Skeletal muscle cell (primary cell): ENCODE measurements at regions not wholly inside any gene's neighbourhood (a gene's known extent, or its start where the extent isn't known, plus 50 kb on each side); places are given as distances from the start of the nearest gene placed in this dataset.
"Not testable (repeated sequence)": the region's sequence is repeated elsewhere in the genome, so short reads cannot be mapped to it uniquely, and the experiment has no call there.

Experiments used
- DNase-seq: peaks from one replicate; pipeline ENCODE4 v3.0.0-alpha.2; 2010; ENCODE audit warnings: low read depth
- H3K4me3 ChIP-seq: 2 replicates; pipeline ENCODE4 v1.5.1; 2011; ENCODE audit warnings: low read depth, mild to moderate bottlenecking, control low read depth, low read length, moderate library complexity

GRCh38 chr2:87496036-87497006, 251.6 kb upstream of the PLGLB2 start:
- DNase-seq, result peak; percentile 35
- not testable (repeated sequence) for H3K4me3 ChIP-seq

- not testable (repeated sequence) for H3K4me3 ChIP-seq, DNase-seq
These were observed 250.8 kb upstream of the PLGLB2 start for GRCh38 chr2:87497135-87497534.

DNA sequence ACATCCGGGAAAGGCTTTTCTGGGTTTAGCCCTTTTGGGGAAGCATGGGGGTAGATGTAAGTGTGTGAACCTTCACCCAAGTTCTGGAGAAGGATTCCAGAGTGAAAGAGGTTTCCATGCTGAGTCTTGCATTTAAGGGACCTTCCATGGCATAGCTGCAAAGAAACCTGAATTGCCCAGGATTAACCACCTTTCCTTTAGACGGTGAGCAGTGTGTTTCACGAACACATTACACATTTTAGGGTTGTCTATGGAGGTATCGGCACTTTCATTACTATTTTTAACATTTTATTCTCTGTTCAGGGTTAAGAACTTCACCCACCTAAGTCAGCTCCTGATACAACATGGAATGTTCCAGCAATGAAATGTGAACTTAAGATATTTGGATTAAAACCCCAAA, 250.2 kb upstream of the PLGLB2 start:
- not testable (repeated sequence) for DNase-seq, H3K4me3 ChIP-seq

DNA sequence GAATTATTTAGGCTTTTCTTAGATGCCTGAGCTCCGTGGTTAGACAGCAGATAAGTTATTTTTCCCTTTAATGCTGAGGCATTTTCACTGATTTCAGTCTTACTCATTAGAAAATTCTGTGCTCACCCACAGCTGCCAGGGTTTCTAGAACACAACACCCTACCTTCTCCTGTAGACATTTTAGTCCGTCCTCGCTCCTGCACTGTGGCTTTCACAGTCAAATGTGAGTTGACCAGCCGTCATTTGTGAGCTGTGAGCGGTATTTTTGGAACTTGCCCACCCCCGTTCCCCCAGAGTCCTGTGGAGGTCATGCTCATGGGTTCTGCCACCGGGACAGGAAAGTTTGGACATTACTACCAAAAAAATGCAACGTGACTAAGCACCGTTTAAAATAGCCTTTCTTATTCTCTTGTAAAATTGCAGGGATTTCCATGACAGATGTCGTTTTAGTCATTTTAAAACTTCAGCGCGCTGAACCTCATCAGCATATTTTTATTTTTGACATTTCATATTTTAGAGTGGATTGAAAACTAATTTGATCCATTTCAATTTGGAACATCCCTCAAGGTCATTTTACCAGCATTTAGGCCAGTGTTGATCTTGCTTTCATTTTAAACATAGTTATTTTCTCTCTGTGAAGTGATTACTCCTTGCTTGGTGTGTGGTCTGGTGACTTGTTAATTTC, 249.6 kb upstream of the PLGLB2 start:
- not testable (repeated sequence) for H3K4me3 ChIP-seq, DNase-seq

DNA sequence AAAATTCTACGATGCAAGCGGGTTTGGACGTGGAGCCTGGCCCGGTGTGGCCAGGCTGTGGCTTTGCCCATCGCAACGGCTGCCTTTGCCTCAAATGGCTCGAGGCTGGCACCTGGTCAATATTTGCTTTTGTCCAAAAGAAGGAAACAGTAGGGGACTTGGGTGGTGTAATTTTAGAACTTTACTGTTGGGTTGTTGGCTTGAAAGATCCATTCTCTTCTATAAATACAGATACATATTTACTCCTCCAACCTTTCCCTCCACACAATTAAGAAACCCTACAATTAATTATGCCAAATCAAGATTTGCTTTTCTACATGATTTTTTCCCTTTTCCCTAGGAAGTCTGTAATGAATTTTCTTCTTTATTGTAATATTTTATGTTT, 249.0 kb upstream of the PLGLB2 start:
- H3K4me3 ChIP-seq, result not testable (repeated sequence)

DNA sequence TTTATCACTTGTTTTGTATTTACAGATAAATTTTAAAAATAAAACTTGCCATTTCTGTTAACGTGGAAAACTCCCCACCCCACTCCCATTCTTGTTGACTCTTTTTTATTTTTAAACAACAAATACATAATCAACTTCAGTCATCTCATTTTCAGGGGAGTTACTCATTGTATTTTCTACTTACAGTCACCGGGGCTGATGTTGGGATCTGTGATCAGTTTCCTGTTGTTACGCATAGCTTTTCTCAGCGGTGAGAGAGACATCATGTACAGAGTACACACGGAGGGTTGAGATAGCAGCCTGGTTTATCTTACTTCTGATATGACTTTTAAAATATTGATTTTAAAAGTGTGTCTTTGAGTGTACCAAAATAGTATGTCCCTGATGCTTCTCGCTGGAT, 248.0 kb upstream of the PLGLB2 start:
- DNase-seq, H3K4me3 ChIP-seq: not testable (repeated sequence)

More for the DNA sequence above, 249.0 kb upstream of the PLGLB2 start:
- not testable (repeated sequence) for DNase-seq

- H3K4me3 ChIP-seq, DNase-seq: not testable (repeated sequence)
These were observed 247.5 kb upstream of the PLGLB2 start for GRCh38 chr2:87500421-87500820.

- not testable (repeated sequence) for H3K4me3 ChIP-seq, DNase-seq
These were observed 246.9 kb upstream of the PLGLB2 start for GRCh38 chr2:87500951-87501350.

GRCh38 chr2:87502948-87503347, 244.9 kb upstream of the PLGLB2 start:
- DNase-seq, H3K4me3 ChIP-seq: not testable (repeated sequence)

DNA sequence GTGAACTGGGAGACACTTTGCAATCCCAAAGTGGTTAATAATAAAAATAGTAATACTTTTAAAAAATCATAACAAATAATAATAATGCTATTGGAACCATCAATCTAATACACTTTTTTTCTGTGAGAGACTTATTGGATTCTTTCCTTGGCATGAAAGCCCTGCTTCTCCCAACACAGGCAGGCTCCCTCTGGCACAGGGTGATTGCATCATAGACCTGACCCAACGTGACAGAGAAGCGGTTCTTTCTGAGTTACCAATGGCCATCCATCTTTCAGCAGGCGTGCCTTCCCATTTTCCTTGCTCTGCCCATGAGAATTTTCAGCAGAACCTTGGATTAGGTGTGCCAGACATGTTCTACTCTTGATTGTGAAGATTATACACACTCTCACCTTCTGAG, 242.6 kb upstream of the PLGLB2 start:
- H3K4me3 ChIP-seq, DNase-seq: not testable (repeated sequence)

DNA sequence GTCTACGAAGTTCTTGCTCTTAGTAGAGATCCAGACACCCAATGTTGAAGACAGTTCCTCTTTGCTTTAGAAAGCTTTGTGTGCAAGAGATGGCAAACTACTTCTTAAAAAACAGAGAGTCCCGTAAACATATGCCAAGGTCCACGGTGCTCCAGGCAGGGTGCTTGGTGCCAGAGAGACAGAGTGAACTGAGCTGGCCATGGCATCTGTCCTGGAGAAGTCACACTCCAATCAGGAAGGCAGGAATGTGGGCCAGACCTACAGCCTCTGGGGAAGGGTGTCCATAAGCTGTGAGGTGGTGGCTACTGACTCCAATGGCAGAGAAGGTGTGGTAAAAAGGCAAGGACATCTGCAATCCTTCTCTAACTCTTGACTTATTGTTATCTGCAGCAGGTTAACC, 242.0 kb upstream of the PLGLB2 start:
- not testable (repeated sequence) for DNase-seq

GRCh38 chr2:87507378-87508348, 240.2 kb upstream of the PLGLB2 start:
- not testable (repeated sequence) for DNase-seq, H3K4me3 ChIP-seq

More for the DNA sequence above, 242.0 kb upstream of the PLGLB2 start:
- H3K4me3 ChIP-seq, result not testable (repeated sequence)

GRCh38 chr2:87511195-87511778, 236.6 kb upstream of the PLGLB2 start:
- DNase-seq, H3K4me3 ChIP-seq: not testable (repeated sequence)

GRCh38 chr2:87512864-87513530, 234.9 kb upstream of the PLGLB2 start:
- not testable (repeated sequence) for DNase-seq, H3K4me3 ChIP-seq

DNA sequence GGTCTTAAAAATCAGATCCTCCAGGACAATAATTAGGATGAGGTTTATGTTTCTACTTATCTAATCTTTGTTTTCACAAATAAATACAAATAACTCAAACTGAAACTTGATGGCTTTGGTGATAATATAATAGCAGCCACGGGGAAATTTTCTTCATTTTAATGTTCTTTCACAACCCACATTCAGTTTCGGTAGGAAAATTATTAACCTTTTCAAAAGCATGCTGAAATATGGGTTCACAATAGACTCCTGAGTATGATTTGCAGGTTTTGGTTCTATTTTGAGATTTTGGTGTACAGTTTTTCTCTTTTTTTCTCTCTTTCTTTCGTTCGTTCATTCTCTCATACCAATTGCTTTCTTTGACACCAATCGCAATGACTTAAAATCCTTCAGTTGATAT, 233.9 kb upstream of the PLGLB2 start:
- H3K4me3 ChIP-seq, DNase-seq: not testable (repeated sequence)

GRCh38 chr2:87514515-87514914, 233.4 kb upstream of the PLGLB2 start:
- not testable (repeated sequence) for DNase-seq

GRCh38 chr2:87515226-87515625, 232.7 kb upstream of the PLGLB2 start:
- H3K4me3 ChIP-seq, DNase-seq: not testable (repeated sequence)

More at GRCh38 chr2:87514515-87514914, 233.4 kb upstream of the PLGLB2 start:
- H3K4me3 ChIP-seq, result not testable (repeated sequence)

DNA sequence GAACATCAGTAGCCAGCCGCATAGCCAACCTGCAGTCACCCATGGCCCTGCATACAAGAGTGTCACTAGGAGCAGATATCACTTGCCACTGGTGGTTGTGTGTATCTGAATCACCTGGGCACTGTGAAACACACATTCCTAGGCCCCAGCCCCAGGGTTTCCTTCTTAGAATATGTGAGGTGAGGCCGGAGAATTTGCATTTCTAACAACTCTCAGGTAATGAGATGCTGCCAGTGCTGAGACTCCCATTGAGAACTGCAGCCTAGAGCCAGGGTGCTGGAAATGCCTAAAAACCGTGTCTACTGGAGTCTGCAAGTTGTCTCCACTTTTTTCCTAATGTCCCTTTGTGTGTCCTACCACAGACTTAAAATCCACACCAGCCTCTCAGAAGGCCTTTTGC, 232.0 kb upstream of the PLGLB2 start:
- DNase-seq, result not testable (repeated sequence)

More for the DNA sequence above, 232.0 kb upstream of the PLGLB2 start:
- H3K4me3 ChIP-seq, result not testable (repeated sequence)
